ENCODE measurements at regions not wholly inside any gene's neighbourhood (a gene's known extent, or its start where the extent isn't known, plus 50 kb on each side); places are given as distances from the start of the nearest gene placed in this dataset.

DNA sequence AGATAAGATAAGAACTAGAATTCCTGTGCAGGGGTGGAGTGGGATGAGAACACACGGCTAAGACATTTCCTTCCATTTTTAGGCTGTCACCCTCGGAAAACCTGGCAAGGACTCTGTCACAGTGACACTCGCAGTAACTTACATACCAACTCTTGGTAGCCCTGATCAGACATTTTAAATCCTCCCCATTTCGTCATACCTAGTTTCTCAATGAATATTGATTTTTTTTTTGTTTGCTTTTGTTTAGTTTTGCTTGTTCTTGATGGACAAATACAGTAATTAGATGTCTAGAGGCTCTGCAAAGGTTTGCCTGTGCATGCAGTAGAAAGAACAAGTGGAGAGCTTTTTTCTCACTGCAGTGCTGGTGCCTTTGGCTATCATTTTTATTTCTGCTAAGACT lies 213.0 kb upstream of the FAM83B start:
- Histone ChIP-seq H3K9me3 (no peaks in the 10 kb centered on the region), H3K4me1 (peaks cover 0 to 3% (median 0%) of the 10 kb centered on the region in 3 donors), H3K4me3 (no peak overlapping the region), H3K27me3 (no peaks in the 10 kb centered on the region), H3K27ac (no peak overlapping the region), H3K36me3 (no peaks in the 10 kb centered on the region)
- WGBS, 2 donors, result 12 to 19% methylated on average over 4 of the region's 4 CpGs
- FAIRE-seq (no peak), ATAC-seq (no peak), DNase-seq (no peak)
- TF ChIP-seq CTCF (IDR thresholded peaks at IDR 0.05), result no peak
- intact Hi-C loops (cut with DNase I), result no loop called here

- DNase-seq (no peak), FAIRE-seq (no peak), ATAC-seq (no peak)
- 49 to 70% methylated on average over 1 of the region's 1 CpG for WGBS, 2 donors
- intact Hi-C loops (cut with DNase I), result no loop called here
- Histone ChIP-seq H3K4me1 (no peaks in the 10 kb centered on the region), H3K27ac (no peak overlapping the region), H3K9me3 (no peaks in the 10 kb centered on the region), H3K27me3 (peaks cover 0 to 2% (median 0%) of the 10 kb centered on the region in 4 donors), H3K4me3 (no peak overlapping the region), H3K36me3 (no peaks in the 10 kb centered on the region)
- TF ChIP-seq CTCF (IDR thresholded peaks at IDR 0.05), result no peak
These were observed 205.7 kb upstream of the FAM83B start for GRCh38 chr6:54640911-54641310.

GRCh38 chr6:54646069-54646950 lies 200.3 kb upstream of the FAM83B start:
- no peak for FAIRE-seq
- no peak for DNase-seq

GRCh38 chr6:54646951-54647664 lies 199.5 kb upstream of the FAM83B start:
- no peak for TF ChIP-seq CTCF (IDR thresholded peaks at IDR 0.05)
- intact Hi-C loops (cut with DNase I), result no loop called here
- 76 to 81% methylated on average over 8 of the region's 8 CpGs for WGBS, 2 donors
- Histone ChIP-seq H3K4me1 (no peaks in the 10 kb centered on the region), H3K27me3 (peaks cover 0 to 2% (median 0%) of the 10 kb centered on the region in 4 donors), H3K27ac (no peak overlapping the region), H3K9me3 (no peaks in the 10 kb centered on the region), H3K36me3 (no peaks in the 10 kb centered on the region), H3K4me3 (no peak overlapping the region)
- DNase-seq (no peak), FAIRE-seq (no peak), ATAC-seq (no peak)

More at GRCh38 chr6:54646069-54646950, 200.3 kb upstream of the FAM83B start:
- Histone ChIP-seq H3K36me3 (no peaks in the 10 kb centered on the region), H3K27ac (no peak overlapping the region), H3K9me3 (no peaks in the 10 kb centered on the region), H3K27me3 (peaks cover 0 to 2% (median 0%) of the 10 kb centered on the region in 4 donors), H3K4me3 (no peak overlapping the region), H3K4me1 (no peaks in the 10 kb centered on the region)
- TF ChIP-seq CTCF (IDR thresholded peaks at IDR 0.05), result no peak
- no peak for ATAC-seq
- WGBS, 2 donors, result 39 to 51% methylated on average over 4 of the region's 4 CpGs
- intact Hi-C loops (cut with DNase I), result no loop called here

- Histone ChIP-seq H3K4me1 (no peaks in the 10 kb centered on the region), H3K9me3 (no peaks in the 10 kb centered on the region), H3K27me3 (no peaks in the 10 kb centered on the region), H3K4me3 (no peak overlapping the region), H3K27ac (no peak overlapping the region), H3K36me3 (no peaks in the 10 kb centered on the region)
- ATAC-seq, result no peak
- no peak for FAIRE-seq
- no peak for DNase-seq
- intact Hi-C loops (cut with DNase I), result no loop called here
- TF ChIP-seq CTCF (IDR thresholded peaks at IDR 0.05), result no peak
These were observed 192.2 kb upstream of the FAM83B start for GRCh38 chr6:54654381-54654780.
